ENCODE measurements at regions not wholly inside any gene's neighbourhood (a gene's known extent, or its start where the extent isn't known, plus 50 kb on each side); places are given as distances from the start of the nearest gene placed in this dataset.

GRCh38 chr10:2616215-2616614, 451.1 kb upstream of the PFKP start:
- ATAC-seq (ENCODE audit: low read depth) (no peak), DNase-seq (no peak)
- H2AK9ac ChIP-seq (replicated peaks; ENCODE audit: low read depth, low read length, poor library complexity) = no peak overlapping the region
- no peaks in the 10 kb centered on the region for H3K27me3 ChIP-seq (ENCODE audit: control insufficient read depth, insufficient read depth, low read length)
- H3K4me2 ChIP-seq (ENCODE audit: low read depth, low read length) = no peak overlapping the region
- H4K5ac ChIP-seq (ENCODE audit: low read depth, low read length) = no peak overlapping the region
- ChIA-PET CTCF (no interaction called here), POLR2A (ENCODE audit: unreplicated experiment) (no interaction called here)
- TF ChIP-seq BHLHE40 (IDR thresholded peaks at IDR 0.05; ENCODE audit: low read depth, low read length) (no peak), USF2 (IDR thresholded peaks at IDR 0.05; ENCODE audit: low read depth, low read length) (no peak), FOS (IDR thresholded peaks at IDR 0.05; ENCODE audit: low read depth, low read length) (no peak), RFX5 (IDR thresholded peaks at IDR 0.05; ENCODE audit: low read depth, low read length) (no peak), CHD1 (IDR thresholded peaks at IDR 0.05; ENCODE audit: low read depth, low read length) (no peak), NFE2L2 (IDR thresholded peaks at IDR 0.05; ENCODE audit: low read depth, low read length) (no peak), CTCF (conservative IDR thresholded peaks at IDR 0.05; ENCODE audit: low read depth, low read length) (no peak), ELK1 (IDR thresholded peaks at IDR 0.05; ENCODE audit: borderline replicate concordance, low read depth, low read length) (no peak), CEBPB (IDR thresholded peaks at IDR 0.05; ENCODE audit: low read depth, low read length) (no peak), RCOR1 (IDR thresholded peaks at IDR 0.05; ENCODE audit: insufficient replicate concordance, low read length) (no peak), MAZ (IDR thresholded peaks at IDR 0.05; ENCODE audit: borderline replicate concordance, low read depth, low read length) (no peak), MAFK (IDR thresholded peaks at IDR 0.05; ENCODE audit: low read depth, low read length) (no peak), RAD21 (IDR thresholded peaks at IDR 0.05; ENCODE audit: low read length) (no peak), SMC3 (IDR thresholded peaks at IDR 0.05; ENCODE audit: low read depth, low read length) (no peak), MXI1 (IDR thresholded peaks at IDR 0.05; ENCODE audit: borderline replicate concordance, low read depth, low read length) (no peak), POLR2A (IDR thresholded peaks at IDR 0.05; ENCODE audit: low read depth, low read length) (no peak)
- no TSS peak for BruUV-seq (replicated peaks)
- H2BK15ac ChIP-seq (ENCODE audit: low read depth, low read length) = no peak overlapping the region
- H2BK120ac ChIP-seq (ENCODE audit: low read depth, low read length) = no peak overlapping the region
- WGBS, 2 experiments (ENCODE audit: extremely low coverage in 2 of 2, insufficient read length in 1 of 2) = 75% methylated on average over 1 of the region's 3 CpGs; no CpG with 5 or more reads in 1 of the 2 experiments
- H3K9ac ChIP-seq (ENCODE audit: low read depth, low read length) = no peak overlapping the region
- H2BK5ac ChIP-seq (ENCODE audit: low read depth, low read length, poor library complexity, severe bottlenecking) = no peak overlapping the region
- H4K8ac ChIP-seq (ENCODE audit: low read depth in 2 of 2, low read length in 2 of 2) = no peak overlapping the region
- H3K79me1 ChIP-seq (ENCODE audit: low read depth in 1 of 2, low read length in 2 of 2) = no peaks in the 10 kb centered on the region
- in situ Hi-C loops (cut with MboI; ENCODE audit: low sequenced_read_pairs) = no loop called here
- peaks cover 21% of the 10 kb centered on the region for H3K9me3 ChIP-seq (ENCODE audit: control insufficient read depth, insufficient read depth, low read length)
- H3K56ac ChIP-seq (ENCODE audit: extremely low read depth, insufficient read depth, low read length) = no peak overlapping the region
- no peak overlapping the region for H3K4ac ChIP-seq (ENCODE audit: low read depth, low read length)
- H4K91ac ChIP-seq (ENCODE audit: insufficient read depth, low read depth, low read length) = no peak overlapping the region
- H2AFZ ChIP-seq (replicated peaks; ENCODE audit: low read length, poor library complexity) = no peak overlapping the region
- no peaks in the 10 kb centered on the region for H3K4me1 ChIP-seq (ENCODE audit: control insufficient read depth, insufficient read depth, low read length)
- intact Hi-C loops (cut with micrococcal nuclease) = no loop called here
- no peak overlapping the region for H2AK5ac ChIP-seq (ENCODE audit: low read depth, low read length)
- no peaks in the 10 kb centered on the region for H3K36me3 ChIP-seq (ENCODE audit: control insufficient read depth, insufficient read depth, low read length)
- no peak overlapping the region for H3K4me3 ChIP-seq (ENCODE audit: insufficient read depth, low read depth, low read length)
- H3K18ac ChIP-seq (ENCODE audit: low read depth, low read length) = no peak overlapping the region
- H4K20me1 ChIP-seq (ENCODE audit: insufficient read depth, low read length) = no peaks in the 10 kb centered on the region
- no peak overlapping the region for H3K14ac ChIP-seq (replicated peaks; ENCODE audit: low read depth, low read length)
- no peak overlapping the region for H3K23ac ChIP-seq (ENCODE audit: low read depth, low read length)
- H3K9me1 ChIP-seq (ENCODE audit: insufficient read depth, low read length) = no peaks in the 10 kb centered on the region
- no peak overlapping the region for H3K27ac ChIP-seq (ENCODE audit: insufficient read depth, low read length)
- no peak overlapping the region for H2BK20ac ChIP-seq (ENCODE audit: low read depth, low read length)
- dilution Hi-C loops (cut with HindIII; ENCODE audit: low sequenced_read_pairs, unreplicated experiment) = no loop called here
